ENCODE measurements at regions not wholly inside any gene's neighbourhood (a gene's known extent, or its start where the extent isn't known, plus 50 kb on each side); places are given as distances from the start of the nearest gene placed in this dataset.

DNA sequence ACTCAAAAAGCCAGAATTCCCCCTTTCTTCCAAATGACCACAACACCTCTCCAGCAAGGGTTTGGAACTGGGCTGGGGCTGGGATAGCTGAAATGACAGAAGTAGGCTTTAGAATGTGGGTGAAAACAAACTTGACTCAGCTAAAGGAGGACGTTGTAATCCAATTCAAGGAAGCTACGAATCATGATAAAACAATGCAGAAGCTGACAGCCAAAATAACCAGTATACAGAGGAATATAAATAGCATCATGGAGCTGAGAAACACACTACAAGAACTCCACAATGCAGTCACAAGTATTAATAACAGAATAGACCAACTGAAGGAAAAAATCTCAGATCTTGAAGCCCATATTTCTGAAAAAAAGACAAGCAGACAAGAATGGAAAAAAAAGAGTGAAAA lies 95.8 kb upstream of the TET2 start (continued):
- no peak for TF ChIP-seq ZFHX2 (tag by site-specific recombination; conservative IDR thresholded peaks at IDR 0.05)
- TF ChIP-seq, protein P1, sequence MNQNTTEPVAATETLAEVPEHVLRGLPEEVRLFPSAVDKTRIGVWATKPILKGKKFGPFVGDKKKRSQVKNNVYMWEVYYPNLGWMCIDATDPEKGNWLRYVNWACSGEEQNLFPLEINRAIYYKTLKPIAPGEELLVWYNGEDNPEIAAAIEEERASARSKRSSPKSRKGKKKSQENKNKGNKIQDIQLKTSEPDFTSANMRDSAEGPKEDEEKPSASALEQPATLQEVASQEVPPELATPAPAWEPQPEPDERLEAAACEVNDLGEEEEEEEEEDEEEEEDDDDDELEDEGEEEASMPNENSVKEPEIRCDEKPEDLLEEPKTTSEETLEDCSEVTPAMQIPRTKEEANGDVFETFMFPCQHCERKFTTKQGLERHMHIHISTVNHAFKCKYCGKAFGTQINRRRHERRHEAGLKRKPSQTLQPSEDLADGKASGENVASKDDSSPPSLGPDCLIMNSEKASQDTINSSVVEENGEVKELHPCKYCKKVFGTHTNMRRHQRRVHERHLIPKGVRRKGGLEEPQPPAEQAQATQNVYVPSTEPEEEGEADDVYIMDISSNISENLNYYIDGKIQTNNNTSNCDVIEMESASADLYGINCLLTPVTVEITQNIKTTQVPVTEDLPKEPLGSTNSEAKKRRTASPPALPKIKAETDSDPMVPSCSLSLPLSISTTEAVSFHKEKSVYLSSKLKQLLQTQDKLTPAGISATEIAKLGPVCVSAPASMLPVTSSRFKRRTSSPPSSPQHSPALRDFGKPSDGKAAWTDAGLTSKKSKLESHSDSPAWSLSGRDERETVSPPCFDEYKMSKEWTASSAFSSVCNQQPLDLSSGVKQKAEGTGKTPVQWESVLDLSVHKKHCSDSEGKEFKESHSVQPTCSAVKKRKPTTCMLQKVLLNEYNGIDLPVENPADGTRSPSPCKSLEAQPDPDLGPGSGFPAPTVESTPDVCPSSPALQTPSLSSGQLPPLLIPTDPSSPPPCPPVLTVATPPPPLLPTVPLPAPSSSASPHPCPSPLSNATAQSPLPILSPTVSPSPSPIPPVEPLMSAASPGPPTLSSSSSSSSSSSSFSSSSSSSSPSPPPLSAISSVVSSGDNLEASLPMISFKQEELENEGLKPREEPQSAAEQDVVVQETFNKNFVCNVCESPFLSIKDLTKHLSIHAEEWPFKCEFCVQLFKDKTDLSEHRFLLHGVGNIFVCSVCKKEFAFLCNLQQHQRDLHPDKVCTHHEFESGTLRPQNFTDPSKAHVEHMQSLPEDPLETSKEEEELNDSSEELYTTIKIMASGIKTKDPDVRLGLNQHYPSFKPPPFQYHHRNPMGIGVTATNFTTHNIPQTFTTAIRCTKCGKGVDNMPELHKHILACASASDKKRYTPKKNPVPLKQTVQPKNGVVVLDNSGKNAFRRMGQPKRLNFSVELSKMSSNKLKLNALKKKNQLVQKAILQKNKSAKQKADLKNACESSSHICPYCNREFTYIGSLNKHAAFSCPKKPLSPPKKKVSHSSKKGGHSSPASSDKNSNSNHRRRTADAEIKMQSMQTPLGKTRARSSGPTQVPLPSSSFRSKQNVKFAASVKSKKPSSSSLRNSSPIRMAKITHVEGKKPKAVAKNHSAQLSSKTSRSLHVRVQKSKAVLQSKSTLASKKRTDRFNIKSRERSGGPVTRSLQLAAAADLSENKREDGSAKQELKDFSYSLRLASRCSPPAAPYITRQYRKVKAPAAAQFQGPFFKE (tag by site-specific recombination; IDR thresholded peaks at IDR 0.05; ENCODE audit: borderline replicate concordance) = no peak
- TF ChIP-seq SP2 (tag by site-specific recombination; IDR thresholded peaks at IDR 0.05) = no peak
- TF ChIP-seq, protein P2, sequence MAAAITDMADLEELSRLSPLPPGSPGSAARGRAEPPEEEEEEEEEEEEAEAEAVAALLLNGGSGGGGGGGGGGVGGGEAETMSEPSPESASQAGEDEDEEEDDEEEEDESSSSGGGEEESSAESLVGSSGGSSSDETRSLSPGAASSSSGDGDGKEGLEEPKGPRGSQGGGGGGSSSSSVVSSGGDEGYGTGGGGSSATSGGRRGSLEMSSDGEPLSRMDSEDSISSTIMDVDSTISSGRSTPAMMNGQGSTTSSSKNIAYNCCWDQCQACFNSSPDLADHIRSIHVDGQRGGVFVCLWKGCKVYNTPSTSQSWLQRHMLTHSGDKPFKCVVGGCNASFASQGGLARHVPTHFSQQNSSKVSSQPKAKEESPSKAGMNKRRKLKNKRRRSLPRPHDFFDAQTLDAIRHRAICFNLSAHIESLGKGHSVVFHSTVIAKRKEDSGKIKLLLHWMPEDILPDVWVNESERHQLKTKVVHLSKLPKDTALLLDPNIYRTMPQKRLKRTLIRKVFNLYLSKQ (tag by site-specific recombination; IDR thresholded peaks at IDR 0.05; ENCODE audit: borderline replicate concordance) = no peak
- no peak for TF ChIP-seq ZNF501 (tag by site-specific recombination; IDR thresholded peaks at IDR 0.05)
- TF ChIP-seq, protein P3, sequence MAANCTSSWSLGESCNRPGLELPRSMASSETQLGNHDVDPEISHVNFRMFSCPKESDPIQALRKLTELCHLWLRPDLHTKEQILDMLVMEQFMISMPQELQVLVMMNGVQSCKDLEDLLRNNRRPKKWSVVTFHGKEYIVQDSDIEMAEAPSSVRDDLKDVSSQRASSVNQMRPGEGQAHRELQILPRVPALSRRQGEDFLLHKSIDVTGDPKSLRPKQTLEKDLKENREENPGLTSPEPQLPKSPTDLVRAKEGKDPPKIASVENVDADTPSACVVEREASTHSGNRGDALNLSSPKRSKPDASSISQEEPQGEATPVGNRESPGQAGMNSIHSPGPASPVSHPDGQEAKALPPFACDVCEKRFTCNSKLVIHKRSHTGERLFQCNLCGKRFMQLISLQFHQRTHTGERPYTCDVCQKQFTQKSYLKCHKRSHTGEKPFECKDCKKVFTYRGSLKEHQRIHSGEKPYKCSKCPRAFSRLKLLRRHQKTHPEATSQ (tag by site-specific recombination; IDR thresholded peaks at IDR 0.05) = no peak
- TF ChIP-seq ZBTB7A (tag by site-specific recombination; IDR thresholded peaks at IDR 0.05; ENCODE audit: low read depth) = no peak
- no peak for TF ChIP-seq KLF1 (tag by site-specific recombination; IDR thresholded peaks at IDR 0.05)
- no peak for TF ChIP-seq ZNF677 (tag by site-specific recombination; IDR thresholded peaks at IDR 0.05)
- TF ChIP-seq ZNF138 (tag by site-specific recombination; IDR thresholded peaks at IDR 0.05; ENCODE audit: borderline replicate concordance) = no peak
- no peak for TF ChIP-seq ZNF571 (tag by site-specific recombination; IDR thresholded peaks at IDR 0.05)
- TF ChIP-seq, protein P4, sequence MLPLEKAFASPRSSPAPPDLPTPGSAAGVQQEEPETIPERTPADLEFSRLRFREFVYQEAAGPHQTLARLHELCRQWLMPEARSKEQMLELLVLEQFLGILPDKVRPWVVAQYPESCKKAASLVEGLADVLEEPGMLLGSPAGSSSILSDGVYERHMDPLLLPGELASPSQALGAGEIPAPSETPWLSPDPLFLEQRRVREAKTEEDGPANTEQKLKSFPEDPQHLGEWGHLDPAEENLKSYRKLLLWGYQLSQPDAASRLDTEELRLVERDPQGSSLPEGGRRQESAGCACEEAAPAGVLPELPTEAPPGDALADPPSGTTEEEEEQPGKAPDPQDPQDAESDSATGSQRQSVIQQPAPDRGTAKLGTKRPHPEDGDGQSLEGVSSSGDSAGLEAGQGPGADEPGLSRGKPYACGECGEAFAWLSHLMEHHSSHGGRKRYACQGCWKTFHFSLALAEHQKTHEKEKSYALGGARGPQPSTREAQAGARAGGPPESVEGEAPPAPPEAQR (tag by site-specific recombination; IDR thresholded peaks at IDR 0.05) = no peak
- TF ChIP-seq ZIC2 (tag by site-specific recombination; IDR thresholded peaks at IDR 0.05) = no peak

DNA sequence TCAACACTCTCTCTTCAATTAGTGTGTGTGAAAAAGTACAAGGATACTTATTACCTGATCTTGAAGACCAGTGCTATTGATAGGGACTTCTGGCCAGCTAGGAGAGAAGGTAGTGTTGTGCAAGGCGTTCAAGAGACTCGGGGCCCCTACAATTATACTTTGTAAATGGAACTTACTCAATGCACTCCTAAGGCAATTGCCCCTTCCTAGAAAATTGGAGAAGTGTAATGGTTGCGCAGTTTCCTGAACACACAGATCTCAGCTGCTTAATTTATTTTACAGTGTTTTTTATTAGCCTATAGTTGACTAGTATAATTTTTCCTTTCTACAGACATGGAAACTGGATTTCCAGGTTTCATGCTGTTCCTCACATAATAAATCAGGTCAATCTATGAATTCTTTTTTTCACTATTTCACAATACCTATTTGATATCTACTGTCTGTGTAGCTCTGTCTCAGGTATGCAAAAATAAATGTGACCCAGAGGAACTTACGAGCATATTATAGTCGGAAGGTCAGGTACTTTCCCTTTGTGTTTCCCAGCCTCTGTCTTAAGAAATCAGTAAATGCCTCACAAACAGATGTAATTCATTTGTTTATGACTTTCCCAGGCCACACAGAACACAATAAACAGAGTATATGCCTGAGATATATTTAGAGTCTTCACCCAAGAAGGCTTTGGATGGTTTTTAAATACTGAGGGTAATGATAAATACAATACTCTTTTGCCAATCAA lies 89.1 kb upstream of the TET2 start:
- H3K27ac ChIP-seq (ENCODE audit: extremely low read depth, low read depth, low read length) = no peak overlapping the region
- H3K36me3 ChIP-seq (ENCODE audit: control insufficient read depth in 2 of 2, insufficient read depth in 1 of 2, low read length in 2 of 2) = no peaks in the 10 kb centered on the region
- no peaks in the 10 kb centered on the region for H3K9me3 ChIP-seq (ENCODE audit: control insufficient read depth, insufficient read depth, low read depth, low read length)
- H3K4me3 ChIP-seq (ENCODE audit: low read depth, low read length) = no peak overlapping the region
- ChIA-PET CTCF (no interaction called here), POLR2A (no interaction called here)
- TF ChIP-seq ZSCAN16 (tag by site-specific recombination; IDR thresholded peaks at IDR 0.05) (no peak), ZNF530 (tag by site-specific recombination; IDR thresholded peaks at IDR 0.05; ENCODE audit: low read depth) (no peak), GLIS2 (tag by site-specific recombination; IDR thresholded peaks at IDR 0.05) (no peak), ZNF132 (tag by site-specific recombination; IDR thresholded peaks at IDR 0.05; ENCODE audit: borderline replicate concordance) (no peak), ZNF571 (tag by site-specific recombination; IDR thresholded peaks at IDR 0.05) (no peak)
- H3K4me1 ChIP-seq (ENCODE audit: control insufficient read depth, insufficient read depth, low read length) = no peaks in the 10 kb centered on the region

Data from HEK293 (cell line).